ENCODE measurements at regions not wholly inside any gene's neighbourhood (a gene's known extent, or its start where the extent isn't known, plus 50 kb on each side); places are given as distances from the start of the nearest gene placed in this dataset.

DNA sequence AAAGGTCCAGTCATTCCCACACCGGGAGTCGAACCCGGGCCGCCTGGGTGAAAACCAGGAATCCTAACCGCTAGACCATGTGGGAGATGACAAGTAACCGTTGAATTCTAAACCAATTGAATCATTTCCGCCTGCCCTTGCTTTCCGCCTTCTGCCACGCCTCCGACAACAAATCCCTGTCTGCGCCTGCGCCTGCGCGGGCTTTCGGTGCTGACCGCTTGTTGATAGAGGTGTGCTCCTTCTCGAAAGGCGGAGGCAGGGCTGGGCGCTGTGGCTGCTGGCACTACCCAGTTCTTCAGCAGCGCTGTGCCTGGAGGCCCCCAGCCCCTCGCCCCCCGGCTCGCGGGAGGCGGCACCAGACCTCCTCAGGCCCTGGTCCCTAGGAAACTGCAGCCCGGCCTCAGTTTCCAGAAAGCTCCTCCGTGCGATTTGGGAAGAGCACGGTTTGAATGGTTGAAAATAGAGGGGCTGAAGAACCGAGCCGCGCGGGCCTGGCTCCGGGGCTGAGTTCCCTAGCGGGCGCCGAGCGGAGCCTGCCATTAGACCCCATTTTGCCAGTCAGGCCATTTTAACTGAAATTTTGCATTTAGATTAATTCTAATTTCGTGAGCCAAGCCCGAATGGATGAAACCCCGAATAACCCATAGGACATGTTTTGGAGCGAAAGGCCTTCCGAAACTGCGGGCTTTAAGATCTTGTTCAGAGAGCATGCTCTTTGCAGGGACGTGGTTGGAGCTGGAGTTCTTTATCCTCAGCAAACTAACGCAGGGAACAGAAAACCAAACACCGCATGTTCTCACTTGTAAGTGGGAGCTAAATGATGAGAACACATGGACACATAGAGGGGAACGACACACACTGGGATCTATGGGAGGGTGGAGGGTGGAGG is 219.3 kb upstream of the ATP10A start:
- peak; percentile 97 to 98 (median 97) for DNase-seq
- 2% methylated on average over 34 of the region's 48 CpGs for WGBS (ENCODE audit: insufficient coverage, low coverage, low lambda C conversion rate, missing lambda C conversion rate)
- Histone ChIP-seq H3K4me1 (peaks cover 0 to 6% (median 0%) of the 10 kb centered on the region in 4 donors), H3K9me3 (no peaks in the 10 kb centered on the region), H3K27me3 (no peaks in the 10 kb centered on the region), H3K4me3 (peak overlapping the region; percentile 68 to 84 (median 71)), H3K27ac (peak overlapping the region; percentile 86 to 96 (median 89)), H3K36me3 (no peaks in the 10 kb centered on the region)
- peak; percentile 98 to 99 (median 98) for ATAC-seq
- TF ChIP-seq, protein P1, sequence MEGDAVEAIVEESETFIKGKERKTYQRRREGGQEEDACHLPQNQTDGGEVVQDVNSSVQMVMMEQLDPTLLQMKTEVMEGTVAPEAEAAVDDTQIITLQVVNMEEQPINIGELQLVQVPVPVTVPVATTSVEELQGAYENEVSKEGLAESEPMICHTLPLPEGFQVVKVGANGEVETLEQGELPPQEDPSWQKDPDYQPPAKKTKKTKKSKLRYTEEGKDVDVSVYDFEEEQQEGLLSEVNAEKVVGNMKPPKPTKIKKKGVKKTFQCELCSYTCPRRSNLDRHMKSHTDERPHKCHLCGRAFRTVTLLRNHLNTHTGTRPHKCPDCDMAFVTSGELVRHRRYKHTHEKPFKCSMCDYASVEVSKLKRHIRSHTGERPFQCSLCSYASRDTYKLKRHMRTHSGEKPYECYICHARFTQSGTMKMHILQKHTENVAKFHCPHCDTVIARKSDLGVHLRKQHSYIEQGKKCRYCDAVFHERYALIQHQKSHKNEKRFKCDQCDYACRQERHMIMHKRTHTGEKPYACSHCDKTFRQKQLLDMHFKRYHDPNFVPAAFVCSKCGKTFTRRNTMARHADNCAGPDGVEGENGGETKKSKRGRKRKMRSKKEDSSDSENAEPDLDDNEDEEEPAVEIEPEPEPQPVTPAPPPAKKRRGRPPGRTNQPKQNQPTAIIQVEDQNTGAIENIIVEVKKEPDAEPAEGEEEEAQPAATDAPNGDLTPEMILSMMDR (IDR thresholded peaks at IDR 0.05), result no peak
- peak; percentile 83 for TF ChIP-seq POLR2A (IDR thresholded peaks at IDR 0.05)
- intact Hi-C loops (cut with DNase I), result no loop called here

DNA sequence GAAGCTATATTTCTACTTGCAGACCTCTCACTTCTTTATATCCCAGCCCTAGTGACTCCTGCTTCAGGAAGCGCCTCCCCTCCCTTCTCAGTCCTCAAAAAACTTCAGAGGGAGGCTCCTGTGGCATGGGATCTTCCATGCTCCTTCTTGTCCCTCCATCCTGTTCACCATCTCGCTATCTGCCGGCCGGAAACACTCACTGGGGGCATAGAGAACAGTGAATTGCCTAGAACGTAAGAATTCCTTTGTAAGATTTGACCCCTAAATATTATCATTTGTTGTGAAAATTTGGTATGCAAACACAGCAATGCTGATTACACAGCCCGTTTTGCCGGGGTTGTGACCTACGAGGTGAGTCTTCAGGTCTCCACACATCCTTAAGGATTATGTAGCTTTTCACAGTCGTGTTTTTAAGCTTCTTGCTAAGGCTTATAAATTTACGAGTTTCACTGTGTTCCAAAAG is 218.7 kb upstream of the ATP10A start:
- peaks cover 0 to 6% (median 0%) of the 10 kb centered on the region in 4 donors for H3K4me1 ChIP-seq
- no peaks in the 10 kb centered on the region for H3K9me3 ChIP-seq
- TF ChIP-seq, protein P1 (IDR thresholded peaks at IDR 0.05), result no peak
- TF ChIP-seq POLR2A (IDR thresholded peaks at IDR 0.05), result no peak
- intact Hi-C loops (cut with DNase I), result no loop called here
- ATAC-seq, result no peak
- WGBS (ENCODE audit: insufficient coverage, low coverage, low lambda C conversion rate, missing lambda C conversion rate), result 19% methylated on average over 10 of the region's 10 CpGs
- H3K27me3 ChIP-seq, result no peaks in the 10 kb centered on the region
- no peak for DNase-seq
- no peaks in the 10 kb centered on the region for H3K36me3 ChIP-seq
- H3K4me3 ChIP-seq, result no peak overlapping the region
- peak overlapping the region in 2 of 3 donors; percentile 9 to 12 for H3K27ac ChIP-seq

DNA sequence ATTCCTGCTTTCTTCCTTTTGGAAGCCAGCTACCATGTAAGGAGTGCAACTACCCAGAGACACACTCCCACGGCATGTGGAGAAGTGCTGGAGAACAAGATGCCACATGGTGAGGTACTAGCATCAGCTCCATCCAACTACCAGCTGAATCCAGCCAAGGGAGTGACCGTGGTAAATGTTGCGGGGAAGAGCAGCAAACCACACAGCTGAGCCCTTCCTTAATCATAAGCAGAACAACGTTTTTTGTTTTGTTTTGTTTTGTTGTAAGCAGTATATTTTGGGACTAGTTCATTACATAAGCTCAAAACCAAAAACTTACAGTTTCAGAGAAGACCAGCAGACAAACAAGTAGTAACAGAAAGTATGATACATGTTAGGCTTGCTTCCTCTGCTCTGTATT is 212.6 kb upstream of the ATP10A start:
- Histone ChIP-seq H3K4me1 (no peaks in the 10 kb centered on the region), H3K36me3 (no peaks in the 10 kb centered on the region), H3K4me3 (no peak overlapping the region), H3K27ac (no peak overlapping the region), H3K27me3 (no peaks in the 10 kb centered on the region), H3K9me3 (no peaks in the 10 kb centered on the region)
- DNase-seq (no peak), ATAC-seq (no peak)
- intact Hi-C loops (cut with DNase I), result no loop called here
- TF ChIP-seq, protein P1 (IDR thresholded peaks at IDR 0.05), result no peak
- no peak for TF ChIP-seq POLR2A (IDR thresholded peaks at IDR 0.05)
- WGBS (ENCODE audit: insufficient coverage, low coverage, low lambda C conversion rate, missing lambda C conversion rate), result 59% methylated on average over 4 of the region's 4 CpGs

DNA sequence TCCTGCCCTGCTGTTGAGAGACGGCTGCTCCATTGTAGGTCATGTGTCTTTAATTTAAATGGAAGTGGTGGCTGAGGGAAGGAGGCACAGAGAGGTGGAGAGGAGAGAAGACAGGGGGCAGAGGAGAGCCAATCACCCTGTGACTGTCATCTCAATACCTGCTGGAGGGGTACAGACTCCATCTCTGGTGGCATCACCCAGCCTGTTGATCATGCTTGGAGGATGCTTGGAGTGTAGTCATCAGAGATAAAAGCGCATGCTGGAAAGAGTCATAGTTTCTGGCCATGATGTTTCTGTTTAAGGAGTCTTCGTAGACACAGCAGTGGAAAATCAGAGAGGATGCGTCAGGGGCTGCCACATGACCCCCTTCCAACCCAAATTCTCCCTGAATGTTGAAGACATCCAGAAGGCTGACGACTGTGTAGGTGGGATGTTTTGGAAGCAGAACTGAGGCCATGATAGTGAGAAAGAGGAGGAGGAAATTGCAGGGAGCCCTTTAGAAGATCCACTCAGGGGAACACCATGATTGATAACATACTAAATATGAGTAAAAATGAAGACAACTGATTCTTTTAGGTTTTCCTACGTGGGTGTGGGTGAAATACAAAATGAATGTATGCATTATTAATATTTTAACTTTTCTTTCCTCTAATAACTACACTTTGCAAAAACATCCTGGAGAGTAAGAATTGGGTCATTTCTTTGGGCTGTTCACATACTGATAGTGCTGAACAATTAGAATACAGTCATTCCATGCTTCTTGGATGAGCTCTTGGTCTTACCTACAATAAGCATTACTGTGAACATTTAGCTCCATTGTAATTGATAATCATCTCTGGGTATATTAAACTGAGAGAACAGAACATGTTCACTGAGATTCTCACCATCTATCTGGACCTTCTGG is 210.6 kb upstream of the ATP10A start:
- Histone ChIP-seq H3K4me1 (no peaks in the 10 kb centered on the region), H3K9me3 (no peaks in the 10 kb centered on the region), H3K36me3 (no peaks in the 10 kb centered on the region), H3K27ac (no peak overlapping the region), H3K27me3 (no peaks in the 10 kb centered on the region), H3K4me3 (no peak overlapping the region)
- ATAC-seq (no peak), DNase-seq (no peak)
- TF ChIP-seq, protein P1 (IDR thresholded peaks at IDR 0.05), result no peak
- no peak for TF ChIP-seq POLR2A (IDR thresholded peaks at IDR 0.05)
- intact Hi-C loops (cut with DNase I), result no loop called here
- 61% methylated on average over 6 of the region's 6 CpGs for WGBS (ENCODE audit: insufficient coverage, low coverage, low lambda C conversion rate, missing lambda C conversion rate)
